RWPE2 (cell line): ENCODE measurements at regions not wholly inside any gene's neighbourhood (a gene's known extent, or its start where the extent isn't known, plus 50 kb on each side); places are given as distances from the start of the nearest gene placed in this dataset.
"Not testable (repeated sequence)": the region's sequence is repeated elsewhere in the genome, so short reads cannot be mapped to it uniquely, and the experiment has no call there.

Source experiments
- ATAC-seq: fragments of 200-7000 bp; cut with Tn5 transposase; 3 replicates; pipeline ENCODE4 v1.9.1; 2021; ENCODE audit warnings: low read depth
- DNase-seq: peaks from one replicate; pipeline ENCODE4 v3.0.0-alpha.2; 2020; ENCODE audit warnings: low spot score
- H3K27ac ChIP-seq: fragments of 450-650 bp; 2 replicates; pipeline ENCODE4 v1.5.1; 2017; ENCODE audit warnings: mild to moderate bottlenecking; ENCODE audit not compliant: poor library complexity, severe bottlenecking
- H3K27me3 ChIP-seq: fragments of 250-450 bp; sonication (Bioruptor Pico); 2 replicates; pipeline ENCODE4 v1.5.1; 2021; ENCODE audit warnings: mild to moderate bottlenecking, moderate library complexity; ENCODE audit not compliant: insufficient read depth, poor library complexity, severe bottlenecking
- H3K36me3 ChIP-seq: fragments of 250-450 bp; sonication (Bioruptor Pico); 2 replicates; pipeline ENCODE4 v1.5.1; 2020; ENCODE audit warnings: low read depth, mild to moderate bottlenecking, moderate library complexity
- H3K4me1 ChIP-seq: fragments of 250-450 bp; sonication (Bioruptor Pico); 2 replicates; pipeline ENCODE4 v1.5.1; 2021; ENCODE audit warnings: mild to moderate bottlenecking, moderate library complexity; ENCODE audit not compliant: insufficient read depth, poor library complexity, severe bottlenecking
- H3K4me3 ChIP-seq: fragments of 250-450 bp; sonication (Bioruptor Pico); 2 replicates; pipeline ENCODE4 v1.5.1; 2021; ENCODE audit warnings: mild to moderate bottlenecking, moderate library complexity; ENCODE audit not compliant: severe bottlenecking
- H3K9me3 ChIP-seq: fragments of 250-450 bp; sonication (Bioruptor Pico); 2 replicates; pipeline ENCODE4 v1.5.1; 2021; ENCODE audit warnings: mild to moderate bottlenecking, moderate library complexity; ENCODE audit not compliant: severe bottlenecking
- TF ChIP-seq, protein P1 (sequence below): fragments of 450-650 bp; IDR thresholded peaks from one replicate; pipeline ENCODE4 v1.5.1; 2017; ENCODE audit warnings: mild to moderate bottlenecking, moderate library complexity; ENCODE audit not compliant: poor library complexity, severe bottlenecking

DNA sequence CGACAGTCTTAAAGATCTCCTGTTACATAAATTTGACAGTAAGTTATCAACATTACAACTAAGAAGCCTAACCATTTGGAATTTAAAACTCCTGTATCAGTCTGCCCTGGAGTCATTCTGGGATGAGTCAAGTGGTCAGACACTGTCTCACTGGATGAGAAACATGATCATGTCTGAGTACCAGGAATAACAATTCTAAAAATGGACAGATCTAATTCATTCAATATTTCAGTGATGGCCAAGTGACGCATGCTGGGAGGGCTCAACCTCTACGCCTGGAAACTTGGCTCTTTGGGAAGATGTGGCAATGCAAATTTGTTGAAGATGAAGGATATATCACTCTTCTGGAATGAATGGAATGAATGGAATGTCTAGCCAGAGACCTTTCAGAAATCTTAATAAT is 1427.2 kb downstream of the STIM2 start:
- peak overlapping the region; percentile 92 for H3K27ac ChIP-seq
- DNase-seq (peak; percentile 88), ATAC-seq (peak; percentile 99)
- TF ChIP-seq, protein P1, sequence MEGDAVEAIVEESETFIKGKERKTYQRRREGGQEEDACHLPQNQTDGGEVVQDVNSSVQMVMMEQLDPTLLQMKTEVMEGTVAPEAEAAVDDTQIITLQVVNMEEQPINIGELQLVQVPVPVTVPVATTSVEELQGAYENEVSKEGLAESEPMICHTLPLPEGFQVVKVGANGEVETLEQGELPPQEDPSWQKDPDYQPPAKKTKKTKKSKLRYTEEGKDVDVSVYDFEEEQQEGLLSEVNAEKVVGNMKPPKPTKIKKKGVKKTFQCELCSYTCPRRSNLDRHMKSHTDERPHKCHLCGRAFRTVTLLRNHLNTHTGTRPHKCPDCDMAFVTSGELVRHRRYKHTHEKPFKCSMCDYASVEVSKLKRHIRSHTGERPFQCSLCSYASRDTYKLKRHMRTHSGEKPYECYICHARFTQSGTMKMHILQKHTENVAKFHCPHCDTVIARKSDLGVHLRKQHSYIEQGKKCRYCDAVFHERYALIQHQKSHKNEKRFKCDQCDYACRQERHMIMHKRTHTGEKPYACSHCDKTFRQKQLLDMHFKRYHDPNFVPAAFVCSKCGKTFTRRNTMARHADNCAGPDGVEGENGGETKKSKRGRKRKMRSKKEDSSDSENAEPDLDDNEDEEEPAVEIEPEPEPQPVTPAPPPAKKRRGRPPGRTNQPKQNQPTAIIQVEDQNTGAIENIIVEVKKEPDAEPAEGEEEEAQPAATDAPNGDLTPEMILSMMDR = no peak
- H3K27me3 ChIP-seq = no peaks in the 10 kb centered on the region
- H3K9me3 ChIP-seq = no peaks in the 10 kb centered on the region
- H3K36me3 ChIP-seq = no peaks in the 10 kb centered on the region
- H3K4me3 ChIP-seq = no peak overlapping the region
- peaks cover 24% of the 10 kb centered on the region for H3K4me1 ChIP-seq

GRCh38 chr4:28296239-28296638 is 1435.6 kb downstream of the STIM2 start:
- ATAC-seq = no peak
- Histone ChIP-seq H3K27me3 (no peaks in the 10 kb centered on the region), H3K4me3 (no peak overlapping the region), H3K4me1 (no peaks in the 10 kb centered on the region), H3K36me3 (no peaks in the 10 kb centered on the region), H3K9me3 (no peaks in the 10 kb centered on the region), H3K27ac (no peak overlapping the region)
- no peak for DNase-seq
- TF ChIP-seq, protein P1 = no peak

DNA sequence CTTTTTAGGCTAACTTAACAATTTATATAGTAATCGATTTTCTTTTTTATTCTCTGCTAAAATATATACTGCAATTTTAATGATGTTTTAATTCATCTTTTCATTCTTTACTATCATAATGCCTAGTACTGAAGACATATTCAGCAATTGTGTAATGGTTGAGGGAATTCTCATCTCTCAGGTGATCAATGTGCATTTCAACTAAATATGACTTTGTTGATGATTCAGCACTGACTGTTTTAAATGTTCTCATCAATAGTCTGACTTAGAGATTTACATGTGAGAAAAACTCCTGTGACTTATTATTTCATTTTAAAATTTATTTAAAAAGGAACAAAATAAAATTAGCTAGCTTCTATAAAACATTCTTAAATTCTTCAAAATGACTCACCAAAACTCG is 1450.3 kb downstream of the STIM2 start:
- Histone ChIP-seq H3K36me3 (no peaks in the 10 kb centered on the region), H3K27ac (no peak overlapping the region), H3K9me3 (no peaks in the 10 kb centered on the region), H3K4me1 (no peaks in the 10 kb centered on the region), H3K27me3 (no peaks in the 10 kb centered on the region), H3K4me3 (no peak overlapping the region)
- ATAC-seq (peak; percentile 46; the same call in 1 of the 3 replicates), DNase-seq (no peak)
- TF ChIP-seq, protein P1 = no peak

- not testable (repeated sequence) for H3K36me3 ChIP-seq, ATAC-seq, H3K4me3 ChIP-seq, H3K9me3 ChIP-seq, DNase-seq, H3K4me1 ChIP-seq, H3K27me3 ChIP-seq, H3K27ac ChIP-seq
Observed at GRCh38 chr4:28312497-28312896, 1451.9 kb downstream of the STIM2 start.

GRCh38 chr4:28313729-28314713 is 1453.4 kb downstream of the STIM2 start:
- H3K4me3 ChIP-seq = no peak overlapping the region
- TF ChIP-seq, protein P1 = no peak
- H3K27ac ChIP-seq = no peak overlapping the region
- 0 out of 3 replicates have a peak, but pooled peaks have one; percentile 52 for ATAC-seq
- no peaks in the 10 kb centered on the region for H3K4me1 ChIP-seq
- no peaks in the 10 kb centered on the region for H3K9me3 ChIP-seq
- no peaks in the 10 kb centered on the region for H3K27me3 ChIP-seq
- no peak for DNase-seq
- no peaks in the 10 kb centered on the region for H3K36me3 ChIP-seq
